Esophagus muscularis mucosa (tissue), 3 donors: ENCODE measurements at regions not wholly inside any gene's neighbourhood (a gene's known extent, or its start where the extent isn't known, plus 50 kb on each side); places are given as distances from the start of the nearest gene placed in this dataset.

ENCODE experiments used
- CTCF ChIP-seq, 3 experiments: fragments of 200-600 bp in 2 of 3; fragments of 450-650 bp in 1 of 3; sonication (generic) in 2 of 3; IDR thresholded peaks; one replicate each; pipeline ENCODE4 v1.5.1; 2017 to 2019; ENCODE audit warnings: antibody characterized with exemption in 3 of 3, mild to moderate bottlenecking in 2 of 3, moderate library complexity in 1 of 3
- POLR2A ChIP-seq: fragments of 450-650 bp; IDR thresholded peaks from one replicate; pipeline ENCODE4 v1.6.1; 2017; ENCODE audit warnings: antibody characterized with exemption, moderate library complexity, mild to moderate bottlenecking, low read depth

GRCh38 chr3:139140553-139140952 is 95.9 kb upstream of the PRR23C start:
- no peak for TF ChIP-seq CTCF (IDR thresholded peaks at IDR 0.05)
- no peak for TF ChIP-seq POLR2A
